ENCODE measurements at regions not wholly inside any gene's neighbourhood (a gene's known extent, or its start where the extent isn't known, plus 50 kb on each side); places are given as distances from the start of the nearest gene placed in this dataset.

DNA sequence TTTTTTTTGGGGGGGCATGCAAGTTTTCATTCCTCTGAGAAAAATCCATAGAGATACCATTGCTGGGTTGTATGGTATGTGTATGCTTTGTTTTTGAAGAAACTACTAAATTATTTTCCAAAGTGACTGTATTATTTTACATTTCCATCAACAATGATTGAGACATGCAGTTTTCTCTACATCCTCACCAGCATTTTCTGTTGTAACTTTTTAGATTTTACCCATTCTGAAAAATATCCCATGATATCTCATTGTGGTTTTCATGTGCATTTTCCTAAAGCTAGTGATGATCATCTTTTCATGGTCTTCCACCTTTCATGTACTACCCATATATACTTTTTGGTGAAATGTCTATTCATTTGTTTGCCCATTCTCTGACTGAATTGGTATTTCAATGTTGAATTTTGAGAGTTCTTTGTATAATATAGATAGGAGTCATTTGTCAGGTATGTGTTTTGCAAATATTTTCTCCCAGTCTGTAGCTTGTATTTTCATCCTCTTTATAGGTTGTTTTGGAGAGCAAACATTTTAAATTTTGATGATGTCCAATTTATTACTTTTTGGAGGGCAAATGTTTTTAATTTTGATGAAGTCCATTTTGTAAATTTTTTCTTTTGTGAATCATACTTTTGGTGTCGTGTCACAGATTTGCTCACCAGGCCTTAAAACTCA is 827.5 kb upstream of the CITED2 start:
- TF ChIP-seq, protein P1, sequence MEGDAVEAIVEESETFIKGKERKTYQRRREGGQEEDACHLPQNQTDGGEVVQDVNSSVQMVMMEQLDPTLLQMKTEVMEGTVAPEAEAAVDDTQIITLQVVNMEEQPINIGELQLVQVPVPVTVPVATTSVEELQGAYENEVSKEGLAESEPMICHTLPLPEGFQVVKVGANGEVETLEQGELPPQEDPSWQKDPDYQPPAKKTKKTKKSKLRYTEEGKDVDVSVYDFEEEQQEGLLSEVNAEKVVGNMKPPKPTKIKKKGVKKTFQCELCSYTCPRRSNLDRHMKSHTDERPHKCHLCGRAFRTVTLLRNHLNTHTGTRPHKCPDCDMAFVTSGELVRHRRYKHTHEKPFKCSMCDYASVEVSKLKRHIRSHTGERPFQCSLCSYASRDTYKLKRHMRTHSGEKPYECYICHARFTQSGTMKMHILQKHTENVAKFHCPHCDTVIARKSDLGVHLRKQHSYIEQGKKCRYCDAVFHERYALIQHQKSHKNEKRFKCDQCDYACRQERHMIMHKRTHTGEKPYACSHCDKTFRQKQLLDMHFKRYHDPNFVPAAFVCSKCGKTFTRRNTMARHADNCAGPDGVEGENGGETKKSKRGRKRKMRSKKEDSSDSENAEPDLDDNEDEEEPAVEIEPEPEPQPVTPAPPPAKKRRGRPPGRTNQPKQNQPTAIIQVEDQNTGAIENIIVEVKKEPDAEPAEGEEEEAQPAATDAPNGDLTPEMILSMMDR (IDR thresholded peaks at IDR 0.05; ENCODE audit: poor library complexity, severe bottlenecking), result no peak
- TF ChIP-seq POLR2AphosphoS5 (IDR thresholded peaks at IDR 0.05), result no peak
- TF ChIP-seq EZH2 (IDR thresholded peaks at IDR 0.05; ENCODE audit: borderline replicate concordance, insufficient read depth, low read length, poor library complexity, severe bottlenecking), result no peak
- TF ChIP-seq SMC3 (conservative IDR thresholded peaks at IDR 0.05; ENCODE audit: poor library complexity), result no peak
- TF ChIP-seq RAD21 (conservative IDR thresholded peaks at IDR 0.05), result no peak
- TF ChIP-seq MXI1 (conservative IDR thresholded peaks at IDR 0.05; ENCODE audit: poor library complexity, severe bottlenecking), result no peak
- no peak for TF ChIP-seq EP300 (conservative IDR thresholded peaks at IDR 0.05; ENCODE audit: poor library complexity, severe bottlenecking)

Measured in neural cell (in vitro differentiated cells).